Omental fat pad (tissue), 3 donors: ENCODE measurements at regions not wholly inside any gene's neighbourhood (a gene's known extent, or its start where the extent isn't known, plus 50 kb on each side); places are given as distances from the start of the nearest gene placed in this dataset.

Experiments
- ATAC-seq: fragments of 150-250 bp; one replicate; pipeline ENCODE4 v1.9.1; 2016; ENCODE audit warnings: mild to moderate bottlenecking, moderate library complexity; ENCODE audit not compliant: low FRiP score
- DNase-seq: peaks from one replicate; pipeline ENCODE4 v3.0.0-alpha.2; 2019; ENCODE audit warnings: low spot score
- TF ChIP-seq, protein P1 (sequence below), 3 donors: fragments of 450-650 bp; IDR thresholded peaks; one replicate each; pipeline ENCODE4 v1.5.1; 2016 to 2017; ENCODE audit warnings: antibody characterized with exemption in 3 of 3, mild to moderate bottlenecking in 3 of 3, moderate library complexity in 2 of 3

DNA sequence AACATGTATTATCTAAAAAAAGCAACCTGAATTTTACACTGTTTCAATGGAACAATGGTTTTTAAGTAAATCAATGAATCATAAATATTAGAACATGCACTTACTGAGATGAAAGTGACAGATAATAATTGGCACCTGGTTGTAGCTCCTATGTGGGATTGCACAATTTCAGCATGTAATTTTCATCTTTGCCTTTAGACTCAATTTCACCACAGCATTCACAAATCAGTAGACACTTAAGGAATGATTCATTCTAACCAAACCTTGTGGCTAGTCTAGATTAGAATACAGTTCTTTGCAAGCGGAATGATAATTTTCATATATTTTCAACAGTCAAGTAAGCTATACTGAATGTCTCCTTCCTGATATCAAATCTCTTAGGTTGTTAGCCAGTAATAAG, 853.4 kb downstream of the KCNT2 start:
- DNase-seq (no peak), ATAC-seq (no peak)
- TF ChIP-seq, protein P1, sequence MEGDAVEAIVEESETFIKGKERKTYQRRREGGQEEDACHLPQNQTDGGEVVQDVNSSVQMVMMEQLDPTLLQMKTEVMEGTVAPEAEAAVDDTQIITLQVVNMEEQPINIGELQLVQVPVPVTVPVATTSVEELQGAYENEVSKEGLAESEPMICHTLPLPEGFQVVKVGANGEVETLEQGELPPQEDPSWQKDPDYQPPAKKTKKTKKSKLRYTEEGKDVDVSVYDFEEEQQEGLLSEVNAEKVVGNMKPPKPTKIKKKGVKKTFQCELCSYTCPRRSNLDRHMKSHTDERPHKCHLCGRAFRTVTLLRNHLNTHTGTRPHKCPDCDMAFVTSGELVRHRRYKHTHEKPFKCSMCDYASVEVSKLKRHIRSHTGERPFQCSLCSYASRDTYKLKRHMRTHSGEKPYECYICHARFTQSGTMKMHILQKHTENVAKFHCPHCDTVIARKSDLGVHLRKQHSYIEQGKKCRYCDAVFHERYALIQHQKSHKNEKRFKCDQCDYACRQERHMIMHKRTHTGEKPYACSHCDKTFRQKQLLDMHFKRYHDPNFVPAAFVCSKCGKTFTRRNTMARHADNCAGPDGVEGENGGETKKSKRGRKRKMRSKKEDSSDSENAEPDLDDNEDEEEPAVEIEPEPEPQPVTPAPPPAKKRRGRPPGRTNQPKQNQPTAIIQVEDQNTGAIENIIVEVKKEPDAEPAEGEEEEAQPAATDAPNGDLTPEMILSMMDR (IDR thresholded peaks at IDR 0.05): no peak

DNA sequence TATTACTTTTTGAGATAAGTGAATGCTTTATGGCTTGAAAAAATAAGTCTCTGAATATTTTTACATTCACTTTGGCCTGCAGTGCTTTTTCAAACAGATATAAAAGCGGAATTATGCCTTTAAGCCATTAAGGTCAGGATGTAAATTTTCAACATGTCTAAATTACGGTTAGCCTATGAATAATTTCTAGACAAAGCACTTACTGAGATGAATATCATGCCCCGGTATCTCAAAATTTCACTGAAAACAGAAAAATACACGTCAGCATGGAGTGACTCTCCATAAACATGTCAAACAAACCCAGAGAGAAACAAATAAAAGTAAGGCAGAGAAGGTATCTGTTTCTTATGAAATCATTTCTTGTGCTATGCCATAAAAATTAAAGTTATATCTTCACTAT, 853.9 kb downstream of the KCNT2 start:
- no peak for DNase-seq
- no peak for ATAC-seq
- TF ChIP-seq, protein P1 (IDR thresholded peaks at IDR 0.05): no peak

DNA sequence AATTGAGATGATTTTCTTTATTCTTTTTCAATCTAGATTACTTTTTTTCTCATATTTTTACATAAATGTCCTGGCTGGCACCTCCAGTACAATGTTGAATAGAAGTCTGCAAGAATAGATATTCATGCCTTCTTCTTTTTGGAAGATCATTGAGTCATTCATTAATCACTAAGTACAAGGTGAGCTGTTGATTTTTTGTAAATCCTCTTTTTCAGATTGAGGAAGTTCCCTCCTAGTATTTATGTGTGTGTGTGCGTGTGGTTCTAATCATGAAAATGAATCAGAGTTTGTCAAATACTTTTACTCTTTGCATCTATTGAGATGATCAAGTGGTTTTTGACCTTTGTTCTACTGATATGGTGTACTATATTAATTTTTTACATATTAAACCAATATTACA, 859.3 kb downstream of the KCNT2 start:
- no peak for DNase-seq
- TF ChIP-seq, protein P1 (IDR thresholded peaks at IDR 0.05): no peak
- no peak for ATAC-seq

DNA sequence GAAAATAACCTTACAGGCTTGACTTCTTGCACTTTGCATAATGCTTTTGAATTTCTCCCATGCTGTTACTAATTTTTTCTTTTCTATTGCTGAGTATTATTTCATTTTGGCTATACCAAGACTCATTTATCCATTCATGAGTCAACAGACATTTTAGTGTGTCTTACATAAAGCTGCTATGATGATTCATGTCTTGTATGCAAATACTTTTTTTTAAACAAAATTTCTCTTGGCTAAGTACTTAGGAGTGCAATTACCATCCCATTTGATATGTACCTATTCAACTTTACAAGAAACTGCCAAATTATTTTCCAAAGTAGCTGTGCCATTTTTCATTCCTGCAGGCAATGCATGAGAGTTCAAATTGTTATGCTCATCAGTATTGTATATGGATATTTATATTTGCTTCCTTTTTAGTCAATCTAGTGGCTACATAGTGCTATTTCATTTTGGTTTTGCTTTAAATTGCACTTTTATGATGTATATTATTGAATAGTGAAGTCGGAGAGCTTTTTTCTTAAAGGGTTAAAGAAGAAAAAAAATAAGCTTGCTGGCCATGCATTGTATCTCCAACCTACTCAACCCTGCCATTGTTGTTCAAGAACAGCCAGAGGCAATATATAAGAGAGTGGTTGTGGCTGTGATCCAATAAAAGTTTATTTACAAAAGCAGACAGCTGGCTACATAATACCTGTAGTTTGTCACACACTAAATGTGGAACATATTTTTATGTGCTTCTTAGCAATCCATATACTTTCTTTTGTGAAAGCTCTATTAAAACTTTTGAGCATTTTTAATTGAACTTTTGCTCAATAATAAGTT, 862.8 kb downstream of the KCNT2 start:
- TF ChIP-seq, protein P1 (IDR thresholded peaks at IDR 0.05): no peak
- DNase-seq: no peak
- ATAC-seq: no peak

DNA sequence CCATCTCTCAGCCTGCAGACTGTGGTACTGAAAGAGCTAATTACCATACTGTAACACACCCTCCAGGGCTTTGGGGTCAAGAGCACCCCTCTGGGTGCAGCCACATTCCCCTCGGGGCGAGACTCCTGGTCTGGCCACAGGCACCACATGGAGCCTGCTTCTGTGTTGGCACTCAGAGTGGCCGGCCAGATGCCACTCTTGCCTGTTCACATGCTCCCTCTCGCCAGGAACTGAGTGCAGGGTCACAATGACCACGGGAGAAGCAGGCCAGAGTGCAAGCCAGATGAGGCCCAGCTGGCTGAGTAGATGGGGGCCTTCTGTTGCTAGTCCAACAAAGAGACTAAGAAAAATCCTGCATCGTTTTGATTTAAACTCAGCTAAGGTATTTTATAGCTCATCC, 864.0 kb downstream of the KCNT2 start:
- TF ChIP-seq, protein P1 (IDR thresholded peaks at IDR 0.05): no peak
- no peak for ATAC-seq

DNA sequence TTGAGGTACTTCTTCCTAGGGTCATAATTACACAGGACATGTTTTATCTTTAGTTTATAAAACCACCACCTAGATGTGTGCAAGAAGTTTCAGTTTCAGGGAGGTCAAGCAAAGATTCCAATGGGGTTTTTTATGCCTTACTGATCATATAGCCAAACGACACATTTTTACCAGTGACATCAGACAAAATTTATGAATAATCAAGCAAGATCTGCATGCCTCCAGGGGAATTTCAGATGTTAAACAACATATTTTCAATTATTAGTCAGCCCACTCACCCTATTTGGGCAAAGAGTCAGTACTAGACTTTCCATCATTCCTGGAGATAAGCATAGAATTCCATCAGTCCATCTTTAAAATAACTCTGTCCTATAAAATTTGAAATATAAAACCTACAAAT, 867.4 kb downstream of the KCNT2 start:
- ATAC-seq: no peak
- TF ChIP-seq, protein P1 (IDR thresholded peaks at IDR 0.05): no peak
- DNase-seq: no peak

More for the DNA sequence above, 864.0 kb downstream of the KCNT2 start:
- no peak for DNase-seq
